ENCODE measurements at regions not wholly inside any gene's neighbourhood (a gene's known extent, or its start where the extent isn't known, plus 50 kb on each side); places are given as distances from the start of the nearest gene placed in this dataset.
"Not testable (repeated sequence)": the region's sequence is repeated elsewhere in the genome, so short reads cannot be mapped to it uniquely, and the experiment has no call there.

DNA sequence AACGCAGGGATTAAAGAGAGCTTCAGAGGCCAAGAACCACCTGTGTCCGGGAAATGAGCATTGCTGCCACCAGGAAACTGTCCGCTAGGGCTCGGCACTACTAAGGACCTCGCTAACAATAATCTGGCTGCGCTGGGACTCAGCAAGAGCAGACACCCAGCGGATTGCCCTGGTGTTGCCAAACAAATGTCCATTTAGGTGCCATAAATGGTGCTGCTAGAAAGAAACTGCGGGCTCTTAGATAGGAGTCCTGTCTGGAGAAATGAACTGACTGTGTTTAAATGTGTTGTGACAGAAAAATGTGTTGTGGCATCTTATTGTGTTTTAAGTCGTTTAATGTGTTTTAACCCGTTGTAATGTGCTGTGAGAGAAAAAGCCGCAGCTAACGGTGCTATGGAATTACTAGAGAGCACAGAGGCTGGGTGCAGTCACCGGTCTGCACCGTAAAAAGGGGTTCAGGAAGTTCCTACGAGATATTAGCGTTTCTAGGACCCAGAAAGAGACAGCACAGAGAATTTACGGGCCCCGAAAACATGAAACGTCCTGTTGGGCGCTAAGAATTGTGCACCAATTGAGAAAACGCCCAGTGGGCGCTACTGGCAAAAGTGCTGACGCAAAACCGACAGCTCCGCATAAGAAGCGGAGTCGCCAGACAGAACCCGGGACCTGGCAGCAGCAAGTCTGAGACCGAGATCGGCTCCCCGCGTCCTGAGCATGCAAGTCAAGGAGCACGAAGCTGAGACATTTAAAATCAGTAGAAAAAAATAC, 90.6 kb downstream of the ANXA2R start:
- no peak for DNase-seq

DNA sequence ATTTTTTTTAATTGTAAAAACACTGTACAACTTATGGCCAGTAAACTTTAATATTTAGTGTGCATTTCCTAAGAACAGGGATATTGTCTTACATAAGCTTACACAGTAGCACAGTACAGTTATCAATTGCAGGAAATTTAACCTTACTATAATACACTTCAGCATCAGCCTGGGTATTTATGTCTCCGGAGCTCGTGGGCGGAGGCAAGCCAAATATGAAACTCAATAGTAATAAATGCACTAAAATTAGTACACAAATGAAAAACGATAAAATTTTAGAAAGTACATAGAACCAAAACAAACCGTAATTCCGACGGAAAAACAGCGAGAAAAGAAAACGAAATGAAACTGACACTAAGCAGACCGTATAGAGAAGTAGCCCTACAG, 91.2 kb downstream of the ANXA2R start:
- DNase-seq = no peak

DNA sequence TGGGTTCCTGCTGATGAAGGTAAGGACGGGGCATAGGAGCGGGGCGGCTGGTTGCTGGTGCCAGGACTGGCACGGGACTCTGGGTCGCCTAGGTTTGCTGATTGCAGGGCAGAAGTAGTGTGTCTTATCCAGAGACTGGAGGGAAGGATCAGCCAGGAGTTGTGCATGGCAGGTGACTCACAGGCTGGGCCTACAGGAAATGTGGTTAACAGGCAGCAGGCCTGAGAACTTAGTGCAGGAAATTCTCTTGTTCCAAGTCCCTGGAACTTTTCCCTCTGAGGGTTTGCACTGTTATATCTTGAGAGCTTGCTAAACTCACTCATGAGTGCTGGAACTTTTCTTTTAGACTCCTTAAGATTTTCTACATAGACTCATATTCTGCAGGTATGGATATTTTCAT, 95.1 kb downstream of the ANXA2R start:
- DNase-seq = no peak

DNA sequence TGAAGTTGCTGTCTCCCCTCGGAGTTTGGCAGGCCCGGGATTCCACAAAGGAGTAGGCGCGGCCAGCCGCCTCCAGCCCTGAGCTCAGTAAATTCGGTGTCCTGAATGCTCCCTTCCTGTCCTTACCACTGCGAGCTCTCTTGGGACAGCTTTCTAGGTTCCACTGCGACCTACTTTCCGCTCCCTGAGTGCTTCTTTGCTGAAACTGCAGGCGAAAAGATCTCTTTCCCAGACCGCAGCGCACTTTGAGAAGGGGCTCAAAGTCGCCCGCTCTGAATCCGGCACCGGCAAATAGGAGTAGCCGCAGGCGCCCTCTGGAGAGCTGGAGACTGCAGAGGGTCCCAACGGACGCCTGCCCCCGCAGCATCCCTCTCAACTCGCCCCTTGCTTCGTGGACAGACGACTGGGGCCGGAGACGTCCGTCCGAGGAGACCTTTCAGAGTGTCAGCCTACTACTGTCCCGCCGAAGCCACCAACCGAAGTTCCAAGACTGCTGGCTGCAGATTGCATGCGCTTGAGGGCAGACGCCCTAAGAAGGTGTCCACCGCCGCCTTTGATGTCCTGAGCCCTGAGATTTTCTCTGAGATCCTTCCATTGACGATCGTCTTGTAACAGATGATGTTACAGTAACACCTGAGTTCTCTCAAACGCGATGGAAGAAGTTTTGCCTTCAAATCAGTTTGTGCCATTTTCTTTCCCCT, 96.0 kb downstream of the ANXA2R start:
- no peak for DNase-seq

DNA sequence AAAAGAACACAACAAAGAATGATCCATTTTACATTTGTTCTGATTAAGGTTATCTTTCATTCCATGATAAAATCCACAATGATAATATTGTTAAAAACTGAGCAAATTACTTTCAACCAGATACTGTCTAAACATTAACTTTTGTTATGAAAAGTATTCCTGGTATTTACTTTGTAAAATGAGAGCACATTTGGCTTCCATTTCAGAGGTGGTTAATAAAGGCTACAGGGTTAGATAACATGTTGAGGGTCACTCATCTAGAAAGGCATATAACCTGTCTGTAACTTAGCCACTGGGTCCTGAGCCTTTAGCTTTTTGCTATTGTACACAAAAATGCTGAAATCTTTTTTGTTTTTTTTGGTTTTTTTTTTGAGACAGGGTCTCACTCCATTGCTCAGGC, 99.3 kb downstream of the ANXA2R start:
- DNase-seq = no peak

DNA sequence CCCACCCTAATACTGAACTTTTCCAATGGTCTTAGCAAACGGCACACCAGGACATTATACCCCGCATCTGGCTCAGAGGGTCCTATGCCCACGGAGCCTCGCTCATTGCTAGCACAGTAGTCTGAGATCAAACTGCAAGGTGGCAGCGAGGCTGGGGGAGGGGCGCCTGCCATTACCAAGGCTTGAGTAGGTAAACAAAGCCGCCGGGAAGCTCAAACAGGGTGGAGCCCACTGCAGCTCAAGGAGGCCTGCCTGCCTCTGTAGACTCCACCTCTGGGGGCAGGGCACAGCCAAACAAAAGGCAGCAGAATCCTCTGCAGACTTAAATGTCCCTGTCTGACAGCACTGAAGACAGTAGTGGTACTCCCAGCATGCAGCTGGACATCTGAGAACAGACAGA, 108.1 kb downstream of the ANXA2R start:
- not testable (repeated sequence) for DNase-seq

DNA sequence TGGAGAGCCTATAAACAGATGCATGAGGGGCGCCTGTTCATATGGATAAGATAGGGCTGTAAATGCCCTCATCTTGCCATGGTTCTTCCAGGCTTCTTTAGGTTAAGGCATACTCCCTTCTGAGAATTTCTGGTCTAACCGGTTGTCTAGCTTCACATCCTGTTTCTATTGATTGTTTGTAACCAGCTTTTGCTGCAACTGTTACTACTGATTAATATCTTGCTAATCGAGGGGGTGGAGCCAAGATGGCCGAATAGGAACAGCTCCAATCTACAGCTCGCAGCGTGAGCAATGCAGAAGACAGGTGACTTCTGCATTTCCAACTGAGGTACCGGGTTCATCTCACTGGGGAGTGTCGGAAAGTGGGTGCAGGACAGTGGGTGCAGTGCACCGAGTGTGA, 108.7 kb downstream of the ANXA2R start:
- DNase-seq = not testable (repeated sequence)

DNA sequence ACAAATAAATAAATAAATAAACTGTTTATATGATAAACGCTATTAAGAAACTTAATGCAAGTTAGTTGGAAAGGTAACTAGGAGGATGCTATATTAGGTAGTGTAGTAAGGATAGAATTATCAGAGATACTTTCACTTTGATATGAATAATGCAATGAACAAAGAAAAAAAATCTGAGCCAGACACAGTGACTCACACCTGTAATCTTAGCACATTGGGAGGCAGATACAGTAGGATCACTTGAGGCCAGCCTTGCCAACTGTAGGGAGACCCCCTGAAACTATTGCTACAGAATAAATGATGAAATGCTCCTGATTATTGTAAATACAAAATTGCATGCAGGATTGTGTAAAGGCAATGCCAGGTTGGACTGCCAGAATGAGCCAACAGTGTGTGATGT, 109.2 kb downstream of the ANXA2R start:
- DNase-seq = no peak

DNA sequence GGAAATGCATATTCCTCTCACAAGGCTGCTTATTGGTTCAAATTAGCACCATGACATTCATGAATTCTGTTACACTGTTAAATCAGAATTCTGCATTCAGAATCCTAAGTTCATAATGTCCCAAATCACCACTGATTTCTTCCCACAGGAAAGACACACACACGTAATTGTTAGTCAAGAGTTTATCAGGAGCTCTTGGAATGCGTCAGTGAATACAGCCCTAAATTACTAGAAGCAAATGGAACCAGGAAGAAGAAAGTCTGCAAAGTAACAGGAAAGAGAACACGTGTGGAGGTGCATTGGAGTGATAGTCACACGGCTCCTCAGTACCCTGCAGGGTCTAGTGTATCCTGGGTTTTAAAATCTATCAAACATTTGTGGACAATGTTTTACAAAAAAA, 110.2 kb downstream of the ANXA2R start:
- no peak for DNase-seq

DNA sequence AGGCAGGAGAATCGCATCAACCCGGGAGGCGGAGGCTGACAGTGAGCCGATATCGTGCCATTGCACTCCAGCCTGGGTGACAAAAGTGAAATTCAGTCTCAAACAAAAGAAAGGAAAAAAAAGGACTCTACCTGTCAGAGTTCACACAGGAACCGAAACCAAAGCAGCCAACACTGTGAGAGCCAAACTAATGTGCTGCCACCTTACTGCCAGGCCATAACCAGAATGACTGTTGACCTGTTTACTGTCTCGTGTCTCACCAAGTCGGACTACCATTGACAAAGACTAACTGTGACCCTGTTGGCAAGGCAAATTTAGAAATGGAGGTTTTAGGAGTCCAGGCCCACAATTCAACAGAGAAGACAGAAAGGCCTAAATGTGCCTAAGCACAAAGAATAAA, 112.4 kb downstream of the ANXA2R start:
- DNase-seq = no peak

DNA sequence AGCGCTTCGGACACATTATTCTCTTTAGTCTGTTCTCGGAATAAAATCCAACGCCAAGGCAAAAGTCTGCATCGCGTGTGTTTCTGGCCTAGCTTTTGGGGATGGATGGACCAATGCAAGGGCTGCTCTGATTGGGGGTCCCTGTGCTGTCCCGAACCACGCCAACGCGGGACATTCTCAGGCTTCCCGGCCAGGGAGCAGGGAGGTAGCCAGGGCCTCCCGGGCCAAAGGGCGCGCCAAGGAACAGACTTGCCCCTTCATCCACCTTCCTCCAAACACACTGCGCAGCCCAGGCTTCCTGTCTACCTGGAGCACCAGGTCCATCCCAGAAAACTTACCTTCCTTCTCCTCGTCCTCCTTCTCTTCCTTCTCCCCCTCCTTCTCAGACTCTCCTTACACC, 113.0 kb upstream of the SELENOP start:
- no peak for DNase-seq

DNA sequence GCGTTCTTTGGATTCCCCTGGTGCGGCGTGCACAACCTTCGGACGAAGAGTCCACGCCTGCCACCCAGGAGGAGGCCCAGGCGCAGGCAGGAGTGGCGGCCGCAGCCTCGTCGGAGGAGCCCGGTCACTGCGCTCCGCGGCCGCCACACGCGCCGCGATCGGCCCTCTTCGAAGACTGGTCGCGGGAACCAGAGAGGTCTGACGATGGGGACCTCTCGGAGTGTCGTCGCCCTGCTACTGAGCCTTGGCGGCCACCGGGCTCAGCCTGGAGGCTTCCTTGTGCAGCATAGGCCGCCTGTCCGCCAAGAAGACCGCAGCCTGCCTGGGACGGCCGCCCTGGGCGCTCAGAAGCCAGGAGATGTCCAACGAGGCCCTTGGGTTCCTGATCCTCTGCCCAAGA, 112.5 kb upstream of the SELENOP start:
- no peak for DNase-seq

DNA sequence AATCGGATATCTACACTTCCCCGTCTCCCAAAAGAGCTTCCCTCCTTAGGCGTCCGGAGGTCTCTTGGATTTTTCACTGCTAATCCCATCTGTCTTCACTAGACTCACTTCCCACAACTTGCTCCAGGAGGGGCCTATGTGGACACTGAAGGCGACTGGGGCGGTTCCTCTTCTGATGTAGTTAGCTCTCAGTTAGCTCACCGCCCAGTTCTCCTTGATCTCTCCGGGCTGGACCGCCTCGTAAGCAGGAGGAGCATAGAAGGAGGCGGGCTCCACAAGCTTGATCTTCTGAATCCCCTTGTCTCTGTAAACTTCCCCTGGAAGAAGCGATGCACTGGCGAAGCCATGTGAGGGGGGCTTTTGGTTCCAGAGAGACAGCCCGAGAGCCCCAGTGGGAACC, 112.0 kb upstream of the SELENOP start:
- no peak for DNase-seq

DNA sequence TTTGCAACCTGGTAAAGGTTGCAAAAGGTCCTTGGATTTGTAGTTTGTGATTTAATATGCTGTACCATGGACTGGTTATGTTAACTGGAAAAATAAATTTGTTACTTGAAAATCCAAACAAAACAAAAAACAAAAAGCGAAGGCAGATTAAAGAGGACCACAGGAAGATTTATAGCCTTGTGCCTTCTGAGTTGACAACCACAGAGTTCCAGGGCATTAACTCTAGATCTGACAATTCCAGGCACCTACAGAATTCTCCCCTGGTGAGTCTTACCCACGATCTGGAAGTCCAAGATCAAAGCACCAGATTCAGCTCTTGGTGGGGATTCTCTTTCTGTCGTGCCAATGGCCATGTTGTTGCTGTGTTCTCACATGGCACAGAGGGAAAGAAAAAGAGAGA, 107.9 kb upstream of the SELENOP start:
- DNase-seq = no peak

DNA sequence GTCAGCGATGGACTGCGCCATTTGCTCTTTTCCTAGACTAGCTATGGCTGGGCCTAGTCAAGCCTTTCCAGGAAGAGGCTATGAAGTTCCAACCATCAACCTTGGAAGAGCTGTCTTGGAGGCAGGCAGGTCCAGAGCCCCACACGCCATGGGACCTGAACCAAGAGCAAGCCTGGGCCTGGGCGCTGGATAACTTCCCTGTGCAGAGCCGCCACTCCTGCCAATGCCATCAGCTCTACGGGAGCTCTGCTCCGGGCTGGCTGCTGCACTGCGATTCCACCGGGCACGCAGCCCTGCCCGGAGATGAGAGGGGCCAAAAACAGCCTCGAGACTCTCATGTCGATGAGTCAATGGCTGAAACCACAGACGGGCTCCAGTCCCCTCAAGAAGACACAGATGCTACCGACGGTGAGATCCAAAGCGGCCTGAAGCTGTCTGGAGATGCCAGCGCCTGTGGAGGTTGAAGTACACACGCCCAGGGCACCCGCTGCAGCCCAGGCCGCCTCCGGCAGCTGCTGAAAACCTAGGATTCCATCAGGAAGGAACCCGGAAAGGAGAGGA, 103.7 kb upstream of the SELENOP start:
- no peak for DNase-seq

DNA sequence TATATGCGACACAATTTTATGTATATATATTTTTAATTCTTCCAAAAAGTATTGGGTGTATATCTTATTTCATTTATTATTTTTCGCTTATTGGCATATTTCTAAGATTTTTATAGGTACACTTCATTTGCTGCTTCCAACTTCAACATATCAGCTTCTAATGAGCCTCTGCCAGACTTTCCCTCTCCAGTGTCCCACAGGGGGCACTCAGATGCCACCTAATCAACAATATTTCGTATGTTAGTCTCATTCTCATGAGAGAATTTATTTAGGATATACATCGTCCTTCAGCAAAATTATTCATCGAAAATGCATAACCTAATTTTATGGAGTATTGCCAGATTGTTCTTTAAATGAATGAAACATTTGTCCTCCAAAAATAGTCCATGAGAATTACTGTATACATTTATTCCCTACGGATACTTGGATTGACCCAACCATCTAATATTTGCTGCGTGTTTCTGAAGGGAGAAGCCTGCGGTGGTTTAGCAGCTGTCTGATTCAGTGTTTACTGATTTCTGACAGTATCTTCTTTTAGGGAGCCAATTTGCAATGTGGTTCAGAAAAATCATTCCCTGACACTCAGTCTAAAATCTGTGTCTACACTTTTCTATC, 100.6 kb upstream of the SELENOP start:
- DNase-seq = no peak

DNA sequence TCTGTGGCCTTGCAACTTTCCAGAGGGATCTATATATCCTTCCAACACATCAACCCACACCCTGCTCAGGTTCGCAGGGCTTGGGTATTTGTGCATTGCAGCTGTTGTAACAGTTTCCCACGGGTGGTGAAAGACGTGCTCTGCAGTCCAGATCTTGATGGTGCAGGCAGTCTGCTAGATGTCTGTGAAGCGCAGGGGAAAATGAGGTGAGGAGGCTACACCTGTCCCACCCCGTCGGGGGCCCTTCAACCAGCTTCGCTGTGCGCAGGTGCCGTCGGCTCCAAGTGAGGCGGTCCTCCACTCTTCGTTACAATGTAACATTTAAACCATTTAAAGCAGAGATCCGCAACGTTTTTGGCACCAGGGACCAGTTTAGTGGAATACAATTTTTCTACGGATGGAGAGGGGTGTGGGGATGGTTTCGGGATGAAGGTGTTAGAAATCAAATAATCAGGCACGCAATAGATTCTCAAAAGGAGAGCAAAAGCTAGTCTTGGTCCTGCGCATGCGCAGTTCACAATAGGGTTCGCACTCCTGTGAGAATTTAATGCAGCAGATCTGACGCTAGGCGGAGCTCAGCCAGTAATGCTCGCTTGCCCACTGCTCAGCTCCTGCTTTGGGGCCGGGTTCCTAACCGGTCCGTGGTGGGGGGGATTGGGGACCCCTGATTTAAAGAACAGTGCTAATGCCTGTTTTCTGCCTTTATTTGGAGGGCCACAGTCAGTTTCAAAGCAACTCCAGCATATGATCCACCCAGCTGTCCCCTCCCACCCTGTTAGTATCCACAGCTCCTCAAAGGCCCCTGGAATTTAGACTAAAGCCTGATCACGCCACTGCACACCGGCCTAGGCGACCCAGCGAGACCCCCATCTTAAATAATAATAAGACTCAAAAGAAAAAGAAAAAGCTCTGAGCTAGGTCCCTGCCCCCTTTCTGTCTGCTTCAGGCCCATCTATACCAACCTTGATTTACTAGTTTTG, 97.1 kb upstream of the SELENOP start:
- peak; percentile 78 for DNase-seq

DNA sequence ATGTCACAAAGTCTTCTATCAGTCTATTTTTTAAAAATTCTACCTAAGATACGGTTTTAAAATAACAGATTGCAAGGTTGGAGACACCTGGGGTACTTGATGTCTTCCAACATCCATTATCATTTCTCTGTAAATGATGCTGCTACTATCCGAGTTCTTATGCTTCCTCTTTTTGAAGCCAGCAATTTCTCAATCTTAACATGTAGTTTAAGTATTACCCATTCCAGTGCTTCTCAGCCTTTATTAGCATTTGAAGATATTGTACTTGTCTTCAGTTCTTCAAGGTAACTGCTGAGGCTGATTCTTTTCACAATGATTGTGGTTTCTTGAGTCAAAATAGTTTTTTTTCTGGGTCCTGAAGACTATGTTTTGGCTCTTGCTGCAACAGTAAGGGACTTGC, 96.4 kb upstream of the SELENOP start:
- no peak for DNase-seq

DNA sequence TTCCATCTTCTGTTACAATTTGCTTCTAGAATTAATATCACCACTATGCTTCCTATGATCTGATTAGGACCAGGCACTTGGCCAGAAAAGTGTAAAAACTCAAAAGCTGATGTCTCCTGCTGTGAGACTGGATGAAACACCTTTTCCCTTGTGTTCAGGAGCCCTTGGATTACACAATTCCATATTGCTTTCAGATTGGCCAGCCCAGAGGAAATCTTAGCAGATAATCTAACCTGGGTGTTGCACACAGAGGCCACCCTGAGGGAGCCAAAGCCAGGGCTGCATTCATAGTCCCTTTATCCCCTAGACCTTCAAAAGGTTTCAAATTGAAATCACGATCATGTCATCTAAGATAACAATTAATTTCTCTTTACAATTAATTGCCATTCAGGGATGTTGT, 94.1 kb upstream of the SELENOP start:
- DNase-seq = no peak

DNA sequence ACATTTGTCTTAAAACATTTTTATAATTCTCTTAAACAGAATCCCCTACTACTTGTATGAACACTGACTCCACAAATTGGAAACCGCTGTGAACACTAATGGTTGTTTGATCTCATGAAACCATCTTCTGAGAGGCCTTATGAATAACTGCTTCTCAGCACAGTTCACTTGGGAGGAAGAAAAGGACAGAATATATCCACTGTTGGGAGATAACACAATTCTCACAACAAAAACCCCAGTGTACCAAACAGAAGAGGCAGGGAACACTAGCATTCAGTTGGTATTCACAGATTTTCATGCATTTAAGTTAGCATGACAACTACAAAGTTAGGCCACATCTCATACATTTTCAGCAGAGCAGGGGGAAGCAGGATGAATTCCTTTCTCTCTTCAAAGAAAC, 89.0 kb upstream of the SELENOP start:
- DNase-seq = no peak

DNA sequence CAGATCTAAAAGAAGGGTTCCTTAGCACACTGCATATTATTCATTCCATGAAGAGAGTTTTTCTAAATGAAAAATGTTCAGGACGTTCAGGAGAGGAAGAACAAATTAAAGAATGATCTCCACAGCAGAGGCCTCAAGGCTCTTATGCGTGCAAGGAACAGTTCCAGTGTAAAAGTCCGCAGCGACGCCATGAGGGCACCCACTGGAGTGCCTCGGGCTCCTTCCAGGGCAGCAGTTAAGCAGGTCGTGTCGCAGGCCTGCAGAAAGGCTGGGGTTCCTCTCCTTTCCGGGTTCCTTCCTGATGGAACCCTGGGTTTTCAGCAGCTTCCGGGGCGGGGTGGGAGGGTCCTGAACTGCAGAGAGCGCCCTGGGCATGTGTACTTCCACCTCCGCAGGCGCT, 87.1 kb upstream of the SELENOP start:
- no peak for DNase-seq

DNA sequence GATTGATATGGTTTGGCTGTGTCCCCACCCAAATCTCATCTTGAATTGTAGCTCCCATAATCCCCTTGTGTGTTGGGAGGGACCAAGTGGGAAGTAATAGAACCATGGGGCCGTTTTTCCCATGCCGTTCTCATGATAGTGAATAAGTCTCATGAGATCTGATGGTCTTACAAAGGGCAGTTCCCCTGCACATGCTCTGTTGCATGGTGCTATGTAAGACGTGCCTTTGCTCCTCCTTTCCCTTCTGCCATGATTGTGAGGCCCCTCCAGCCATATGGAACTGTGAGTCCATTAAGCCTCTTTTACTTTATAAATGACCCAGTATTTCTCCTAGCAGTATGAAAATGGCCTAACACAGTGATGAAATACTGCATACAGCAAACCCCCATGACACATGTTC, 84.8 kb upstream of the SELENOP start:
- DNase-seq = no peak

DNA sequence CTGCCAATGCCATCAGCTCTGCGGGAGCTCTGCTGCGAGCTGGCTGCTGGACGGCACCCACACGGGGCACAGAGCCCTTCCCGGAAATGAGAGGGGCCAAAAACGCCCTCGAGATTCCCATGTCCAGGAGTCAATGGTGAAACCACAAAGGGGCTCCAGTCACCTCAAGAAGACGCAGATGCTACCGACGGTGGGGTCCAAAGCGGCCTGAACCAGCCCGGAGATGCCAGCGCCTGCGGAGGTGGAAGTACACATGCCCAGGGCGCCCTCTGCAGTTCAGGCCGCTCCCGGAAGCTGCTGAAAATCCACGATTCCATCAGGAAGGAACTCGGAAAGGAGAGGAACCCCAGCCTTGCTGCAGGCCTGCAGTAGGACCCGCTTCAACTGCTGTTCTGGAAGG, 82.4 kb upstream of the SELENOP start:
- peak; percentile 19 for DNase-seq

Measured in NCI-H146 (cell line).